WTC11 (cell line): ENCODE measurements at regions not wholly inside any gene's neighbourhood (a gene's known extent, or its start where the extent isn't known, plus 50 kb on each side); places are given as distances from the start of the nearest gene placed in this dataset.

ENCODE experiments used
- ATAC-seq: fragments of 200-7000 bp; cut with Tn5 transposase; 2 replicates; pipeline ENCODE4 v1.10.0; 2021; ENCODE audit warnings: mild to moderate bottlenecking, moderate library complexity
- CTCF ChIA-PET: fragments of 300-600 bp; sonication (Branson Sonifier 250); formaldehyde crosslinking; loops from one replicate; lab custom pipeline; 2021; ENCODE audit warnings: antibody characterized with exemption; lab: Charles Lee
- POLR2A ChIA-PET: fragments of 350-600 bp; sonication (Branson Sonifier 250); formaldehyde crosslinking; loops from one replicate; lab custom pipeline; 2021; ENCODE audit warnings: antibody characterized with exemption; lab: Charles Lee
- DNase-seq: peaks from one replicate; pipeline ENCODE4 v3.0.0; 2021; ENCODE audit warnings: low spot score
- H3K27ac Mint-ChIP-seq: 2 replicates; pipeline ENCODE4 v1.8.0; 2021; ENCODE audit warnings: mixed read lengths
- H3K27me3 Mint-ChIP-seq: 2 replicates; pipeline ENCODE4 v1.8.0; 2021; ENCODE audit warnings: low read depth, mild to moderate bottlenecking, moderate library complexity, mixed read lengths
- H3K36me3 Mint-ChIP-seq: 2 replicates; pipeline ENCODE4 v1.8.0; 2021; ENCODE audit warnings: mixed read lengths
- H3K4me1 Mint-ChIP-seq: 2 replicates; pipeline ENCODE4 v1.8.0; 2022; ENCODE audit warnings: mixed read lengths
- H3K4me3 Mint-ChIP-seq: 2 replicates; pipeline ENCODE4 v1.8.0; 2021; ENCODE audit warnings: mild to moderate bottlenecking, moderate library complexity, mixed read lengths
- H3K9me3 Mint-ChIP-seq: 2 replicates; pipeline ENCODE4 v1.8.0; 2021; ENCODE audit warnings: mixed read lengths
- ARID4B ChIP-seq: sonication (generic); formaldehyde crosslinking; IDR thresholded peaks from 2 replicates; pipeline ENCODE4 v1.8.0; 2023; ENCODE audit warnings: missing genetic modification reagents, mild to moderate bottlenecking, borderline replicate concordance
- ATF1 ChIP-seq: sonication (generic); formaldehyde crosslinking; IDR thresholded peaks from 2 replicates; pipeline ENCODE4 v1.8.1; 2023; ENCODE audit warnings: mild to moderate bottlenecking, moderate library complexity, missing genetic modification reagents
- CTCF ChIP-seq: fragments of 200-600 bp; IDR thresholded peaks from 2 replicates; pipeline ENCODE4 v1.8.0; 2022; ENCODE audit warnings: antibody characterized with exemption
- ERG ChIP-seq: fragments of 250-450 bp; sonication (Bioruptor Pico); IDR thresholded peaks from 2 replicates; pipeline ENCODE4 v1.8.0; 2021; ENCODE audit warnings: mild to moderate bottlenecking
- ESRRA ChIP-seq: sonication (generic); formaldehyde crosslinking; IDR thresholded peaks from 2 replicates; pipeline ENCODE4 v1.8.1; 2022; ENCODE audit warnings: mild to moderate bottlenecking, missing genetic modification reagents, borderline replicate concordance
- FOXJ3 ChIP-seq: sonication (generic); formaldehyde crosslinking; IDR thresholded peaks from 2 replicates; pipeline ENCODE4 v1.9.0; 2021; ENCODE audit warnings: missing genetic modification reagents, mild to moderate bottlenecking, borderline replicate concordance
- FOXP4 ChIP-seq: sonication (generic); formaldehyde crosslinking; IDR thresholded peaks from 2 replicates; pipeline ENCODE4 v1.8.0; 2022; ENCODE audit warnings: mild to moderate bottlenecking, missing genetic modification reagents
- HMGA2 ChIP-seq: fragments of 250-450 bp; sonication (Bioruptor Pico); IDR thresholded peaks from 2 replicates; pipeline ENCODE4 v1.4.0; 2021; ENCODE audit warnings: mild to moderate bottlenecking, moderate library complexity
- IRF1 ChIP-seq: sonication (generic); formaldehyde crosslinking; IDR thresholded peaks from 2 replicates; pipeline ENCODE4 v1.8.0; 2023; ENCODE audit warnings: missing genetic modification reagents
- JAZF1 ChIP-seq: fragments of 250-450 bp; sonication (Bioruptor Pico); IDR thresholded peaks from 2 replicates; pipeline ENCODE4 v1.9.0; 2021; ENCODE audit warnings: moderate library complexity, mild to moderate bottlenecking, inconsistent platforms
- JUN ChIP-seq: sonication (generic); formaldehyde crosslinking; IDR thresholded peaks from 2 replicates; pipeline ENCODE4 v1.8.0; 2023; ENCODE audit warnings: mild to moderate bottlenecking, missing genetic modification reagents
- MAX ChIP-seq: sonication (generic); formaldehyde crosslinking; IDR thresholded peaks from 2 replicates; pipeline ENCODE4 v1.8.0; 2022; ENCODE audit warnings: mild to moderate bottlenecking, missing genetic modification reagents
- MYBL2 ChIP-seq: sonication (generic); formaldehyde crosslinking; IDR thresholded peaks from 2 replicates; pipeline ENCODE4 v1.8.1; 2023; ENCODE audit warnings: mild to moderate bottlenecking, moderate library complexity, missing genetic modification reagents
- OVOL2 ChIP-seq: fragments of 250-450 bp; sonication (Bioruptor Pico); IDR thresholded peaks from 2 replicates; pipeline ENCODE4 v1.9.0; 2021; ENCODE audit warnings: mild to moderate bottlenecking, borderline replicate concordance
- SMAD4 ChIP-seq: sonication (generic); formaldehyde crosslinking; IDR thresholded peaks from 2 replicates; pipeline ENCODE4 v1.8.0; 2022; ENCODE audit warnings: mild to moderate bottlenecking, missing genetic modification reagents
- SP1 ChIP-seq: sonication (generic); formaldehyde crosslinking; conservative IDR thresholded peaks from 2 replicates; pipeline ENCODE4 v1.8.1; 2022; ENCODE audit warnings: missing genetic modification reagents
- ZSCAN18 ChIP-seq: fragments of 250-450 bp; sonication (Bioruptor Pico); IDR thresholded peaks from 2 replicates; pipeline ENCODE4 v2.1.2; 2022; ENCODE audit warnings: mild to moderate bottlenecking, moderate library complexity

GRCh38 chr10:128298587-128298986 is 172.4 kb upstream of the MKI67 start:
- H3K4me1 Mint-ChIP-seq, result no peaks in the 10 kb centered on the region
- no peak overlapping the region for H3K4me3 Mint-ChIP-seq
- no peak overlapping the region for H3K27ac Mint-ChIP-seq
- no peaks in the 10 kb centered on the region; the same call in 1 of the 2 replicates for H3K27me3 Mint-ChIP-seq
- TF ChIP-seq JUN (CRISPR knock-in tag) (no peak), HMGA2 (no peak), MAX (CRISPR knock-in tag) (no peak), CTCF (no peak), OVOL2 (CRISPR knock-in tag) (no peak), SP1 (CRISPR knock-in tag) (no peak), ZSCAN18 (CRISPR knock-in tag) (no peak), FOXP4 (CRISPR knock-in tag) (no peak), ERG (CRISPR knock-in tag) (no peak), JAZF1 (CRISPR knock-in tag) (no peak), MYBL2 (CRISPR knock-in tag) (no peak), ARID4B (no peak), FOXJ3 (CRISPR knock-in tag) (no peak), ATF1 (CRISPR knock-in tag) (no peak), ESRRA (CRISPR knock-in tag) (no peak), IRF1 (no peak), SMAD4 (CRISPR knock-in tag) (no peak)
- TF ChIP-seq, all 79 proteins: peak for 0
- no peak for ATAC-seq
- Mint-ChIP-seq H3K9me3 (peaks cover 42% of the 10 kb centered on the region), H3K36me3 (peaks cover 24% of the 10 kb centered on the region)
- ChIA-PET POLR2A (no interaction called here), CTCF (no interaction called here)
- DNase-seq, result no peak
